Heart left ventricle (tissue), 16 donors: ENCODE measurements at regions not wholly inside any gene's neighbourhood (a gene's known extent, or its start where the extent isn't known, plus 50 kb on each side); places are given as distances from the start of the nearest gene placed in this dataset.

Experiments
- ATAC-seq, 4 donors: fragments of 200-7000 bp; cut with Tn5 transposase; one replicate each; pipeline ENCODE4 v1.9.1; 2020 to 2022; ENCODE audit warnings: moderate library complexity in 4 of 4, mild to moderate bottlenecking in 3 of 4, moderate number of reproducible peaks in 1 of 4
- DNase-seq, 5 donors: peaks; one replicate each; pipeline ENCODE4 v3.0.0-alpha.2; 2020
- H3K27ac ChIP-seq, 12 donors: fragments of 200-600 bp; sonication (generic) in 4 of 12; one replicate each; pipeline versions ENCODE4 v1.5.0 to v1.8.0; 2016 to 2022; ENCODE audit warnings: mild to moderate bottlenecking in 2 of 12
- H3K27me3 ChIP-seq, 9 donors: fragments of 200-600 bp; sonication (generic) in 2 of 9; one replicate each; pipeline versions ENCODE4 v1.5.1 to v1.8.0; 2016 to 2022; ENCODE audit warnings: mild to moderate bottlenecking in 3 of 9
- H3K36me3 ChIP-seq, 9 donors: fragments of 200-600 bp; sonication (generic) in 2 of 9; one replicate each; pipeline versions ENCODE4 v1.5.0 to v1.8.0; 2018 to 2022; ENCODE audit warnings: mild to moderate bottlenecking in 2 of 9
- H3K4me1 ChIP-seq, 12 donors: fragments of 200-600 bp; sonication (generic) in 4 of 12; one replicate each; pipeline versions ENCODE4 v1.5.0 to v1.8.0; 2016 to 2022; ENCODE audit warnings: mild to moderate bottlenecking in 3 of 12
- H3K4me3 ChIP-seq, 12 donors: fragments of 200-600 bp; sonication (generic) in 4 of 12; one replicate each; pipeline versions ENCODE4 v1.5.0 to v1.8.0; 2017 to 2022; ENCODE audit warnings: mild to moderate bottlenecking in 9 of 12, moderate library complexity in 4 of 12
- H3K9me3 ChIP-seq, 12 donors: fragments of 200-600 bp; sonication (generic) in 4 of 12; one replicate each; pipeline versions ENCODE4 v1.5.0 to v1.8.0; 2016 to 2022; ENCODE audit warnings: mild to moderate bottlenecking in 1 of 12
- POLR2A ChIP-seq, 2 donors: fragments of 450-650 bp; IDR thresholded peaks; one replicate each; pipeline ENCODE4 v1.6.1; 2017; ENCODE audit warnings: antibody characterized with exemption in 2 of 2, mild to moderate bottlenecking in 2 of 2, moderate library complexity in 2 of 2
- WGBS, 4 donors: extraction: QIAGEN DNeasy Blood & Tissue Kit in 2 of 4; methylation state at CpG; one replicate each; pipeline versions ENCODE4 v1.1.5 to v1.1.7; 2013 to 2018; 5-methylcytosine and 5-hydroxymethylcytosine counted together
- intact Hi-C, 10 donors: fragments of 100-400 bp; cut with DNase I; formaldehyde crosslinking; loops; one replicate each; pipeline versions ENCODE4 v1.11.1 to v1.14.2; 2022
- TF ChIP-seq, protein P1 (sequence below), 12 donors: fragments of 200-600 bp; sonication (generic) in 4 of 12; IDR thresholded peaks; one replicate each; pipeline versions ENCODE4 v1.5.0 to v1.8.0; 2018 to 2022; ENCODE audit warnings: antibody characterized with exemption in 12 of 12, mild to moderate bottlenecking in 5 of 12
- donor health status: ischemic (EF 13 %, LVEDD 7.1; RV severe dilation, severe dysfunction).
- donor health status: healthy with polysubstance abuse.
- donor health status: DM: no; HTN: yes; CAD: no.
- donor health status: DM: no; HTN: no; CAD: no.
- donor health status: ischemic (EF 25% LVEDD 6.9; RV normal size, moderate dysfunction).
- donor health status: ischemic (EF 25% LVEDD 5.7; RV mildly dilated, moderate dysfunction).
- donor health status: healthy.
- donor health status: DM: yes; HTN: yes; CAD: no.
- donor health status: ischemic (EF 35%, LVEDD 5.7; RV mildly dilated, moderate dysfunction).
- donor health status: nonischemic (EF 11% LVEDD 7.7; RV severe dilation, severe dysfunction).
- donor health status: DM: yes; HTN: yes; CAD: no.
- donor health status: PGD.
- donor health status: ischemic (EF 29% LVEDD 5.4; RV normal size, mild dysfunction).
- donor health status: nonischemic (EF 23%, LVEDD 6.1; RV moderate dilation, normal function).

DNA sequence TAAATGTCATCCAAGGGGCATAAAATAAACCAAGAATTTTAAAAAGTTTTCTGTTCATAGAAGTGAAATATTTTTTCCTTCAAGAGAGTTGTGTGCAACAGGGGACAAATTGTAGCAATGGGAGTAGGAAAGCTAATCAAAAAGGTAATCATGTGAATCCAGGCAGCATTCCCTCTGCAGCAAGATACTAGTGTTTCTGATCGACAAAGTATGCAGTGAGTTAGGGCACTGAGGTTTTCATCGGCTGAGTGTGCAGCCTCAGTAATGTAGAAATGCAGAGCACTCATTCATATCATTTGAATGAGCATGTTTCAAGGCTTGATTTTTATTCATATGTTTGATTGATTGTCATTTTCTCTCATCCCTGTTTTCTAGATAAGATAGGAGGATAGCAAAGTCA, 321.7 kb downstream of the PCDH7 start:
- H3K27ac ChIP-seq = no peak overlapping the region
- TF ChIP-seq POLR2A (IDR thresholded peaks at IDR 0.05) = no peak
- TF ChIP-seq, protein P1, sequence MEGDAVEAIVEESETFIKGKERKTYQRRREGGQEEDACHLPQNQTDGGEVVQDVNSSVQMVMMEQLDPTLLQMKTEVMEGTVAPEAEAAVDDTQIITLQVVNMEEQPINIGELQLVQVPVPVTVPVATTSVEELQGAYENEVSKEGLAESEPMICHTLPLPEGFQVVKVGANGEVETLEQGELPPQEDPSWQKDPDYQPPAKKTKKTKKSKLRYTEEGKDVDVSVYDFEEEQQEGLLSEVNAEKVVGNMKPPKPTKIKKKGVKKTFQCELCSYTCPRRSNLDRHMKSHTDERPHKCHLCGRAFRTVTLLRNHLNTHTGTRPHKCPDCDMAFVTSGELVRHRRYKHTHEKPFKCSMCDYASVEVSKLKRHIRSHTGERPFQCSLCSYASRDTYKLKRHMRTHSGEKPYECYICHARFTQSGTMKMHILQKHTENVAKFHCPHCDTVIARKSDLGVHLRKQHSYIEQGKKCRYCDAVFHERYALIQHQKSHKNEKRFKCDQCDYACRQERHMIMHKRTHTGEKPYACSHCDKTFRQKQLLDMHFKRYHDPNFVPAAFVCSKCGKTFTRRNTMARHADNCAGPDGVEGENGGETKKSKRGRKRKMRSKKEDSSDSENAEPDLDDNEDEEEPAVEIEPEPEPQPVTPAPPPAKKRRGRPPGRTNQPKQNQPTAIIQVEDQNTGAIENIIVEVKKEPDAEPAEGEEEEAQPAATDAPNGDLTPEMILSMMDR (IDR thresholded peaks at IDR 0.05) = no peak
- H3K4me3 ChIP-seq = no peak overlapping the region
- ATAC-seq (no peak), DNase-seq (no peak)
- H3K27me3 ChIP-seq = no peaks in the 10 kb centered on the region
- WGBS, 4 donors = 39 to 50% (median 47%) methylated on average over 2 of the region's 2 CpGs
- H3K36me3 ChIP-seq = no peaks in the 10 kb centered on the region
- H3K4me1 ChIP-seq = peaks cover 0 to 16% (median 0%) of the 10 kb centered on the region in 12 donors
- H3K9me3 ChIP-seq = no peaks in the 10 kb centered on the region
- intact Hi-C loops = loop anchor here in 2 of 10 donors (5.0 to 10.0 kb wide), 2 partner anchors 320 to 633 kb away; partner anchors contain the start of gene PCDH7 (in 1 of the 2)

DNA sequence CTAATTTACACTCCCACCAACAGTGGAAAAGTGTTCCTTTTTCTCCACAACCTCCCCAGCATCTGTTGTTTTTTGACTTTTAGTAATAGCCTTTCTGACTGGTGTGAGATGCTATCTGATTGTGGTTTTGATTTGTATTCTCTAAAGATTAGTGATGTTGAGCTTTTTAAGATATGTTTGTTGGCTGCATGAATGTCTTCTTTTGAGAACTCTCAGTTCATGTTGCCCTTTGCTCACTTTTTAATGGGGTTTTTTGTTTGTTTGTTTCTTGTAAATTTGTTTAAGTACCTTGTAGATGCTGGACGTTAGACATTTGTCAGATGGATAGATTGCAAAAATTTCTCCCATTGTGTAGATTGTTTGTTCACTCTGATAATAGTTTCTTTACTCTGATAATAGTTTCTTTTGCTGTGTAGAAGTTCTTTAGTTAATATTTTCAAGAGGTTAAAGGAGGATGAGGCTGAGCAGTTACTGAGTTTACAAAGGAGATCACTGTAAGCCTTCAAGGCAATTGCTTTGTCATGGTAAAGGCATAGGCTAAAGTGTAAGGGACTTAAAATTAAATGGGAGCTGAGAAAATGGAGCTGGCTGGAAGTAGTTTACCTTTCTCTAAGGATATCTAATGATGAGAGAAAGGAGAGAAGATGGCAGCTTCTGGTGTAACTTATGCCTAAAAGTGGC, 323.4 kb downstream of the PCDH7 start:
- H3K4me1 ChIP-seq = peaks cover 0 to 16% (median 0%) of the 10 kb centered on the region in 12 donors
- DNase-seq = no peak
- ATAC-seq = no peak
- H3K4me3 ChIP-seq = no peak overlapping the region
- intact Hi-C loops = loop anchor here in 2 of 10 donors (5.0 to 10.0 kb wide), 2 partner anchors 321 to 631 kb away; partner anchors contain the start of gene PCDH7 (in 1 of the 2)
- H3K36me3 ChIP-seq = no peaks in the 10 kb centered on the region
- no peak overlapping the region for H3K27ac ChIP-seq
- TF ChIP-seq POLR2A (IDR thresholded peaks at IDR 0.05) = no peak
- TF ChIP-seq, protein P1 (IDR thresholded peaks at IDR 0.05) = no peak
- H3K27me3 ChIP-seq = no peaks in the 10 kb centered on the region
- 47 to 63% (median 55%) methylated on average over 1 of the region's 1 CpG for WGBS, 4 donors
- no peaks in the 10 kb centered on the region for H3K9me3 ChIP-seq

DNA sequence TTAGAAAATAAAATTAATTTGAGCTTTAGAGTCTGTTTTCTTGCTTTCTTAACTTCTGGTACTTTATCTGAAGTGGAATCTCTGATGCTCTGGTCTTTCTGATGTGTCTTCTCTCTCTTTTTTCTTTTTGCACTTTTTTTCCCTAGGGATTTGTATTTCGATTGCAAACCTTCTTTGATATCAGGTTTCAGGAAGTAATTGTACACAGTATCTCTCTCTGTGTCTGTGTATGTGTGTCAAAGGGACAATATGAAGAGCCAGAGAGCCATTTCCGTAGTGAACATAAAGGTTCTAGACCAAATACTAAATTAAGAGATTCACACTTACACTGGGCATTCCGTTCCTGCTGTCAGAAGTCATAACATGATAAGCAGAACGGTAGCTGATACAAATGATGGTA, 325.0 kb downstream of the PCDH7 start:
- Histone ChIP-seq H3K36me3 (no peaks in the 10 kb centered on the region), H3K4me1 (peaks cover 0 to 16% (median 0%) of the 10 kb centered on the region in 12 donors), H3K9me3 (no peaks in the 10 kb centered on the region), H3K27me3 (no peaks in the 10 kb centered on the region), H3K4me3 (no peak overlapping the region), H3K27ac (no peak overlapping the region)
- WGBS, 4 donors = 24 to 27% (median 25%) methylated on average over 4 of the region's 4 CpGs
- ATAC-seq (peak in 1 of 4 donors; percentile 26), DNase-seq (no peak)
- intact Hi-C loops = loop anchor here in 2 of 10 donors (10.0 kb wide), 1 partner anchor 630 kb away; no protein-coding TSS in a partner anchor
- TF ChIP-seq, protein P1 (IDR thresholded peaks at IDR 0.05) = no peak
- TF ChIP-seq POLR2A (IDR thresholded peaks at IDR 0.05) = no peak

DNA sequence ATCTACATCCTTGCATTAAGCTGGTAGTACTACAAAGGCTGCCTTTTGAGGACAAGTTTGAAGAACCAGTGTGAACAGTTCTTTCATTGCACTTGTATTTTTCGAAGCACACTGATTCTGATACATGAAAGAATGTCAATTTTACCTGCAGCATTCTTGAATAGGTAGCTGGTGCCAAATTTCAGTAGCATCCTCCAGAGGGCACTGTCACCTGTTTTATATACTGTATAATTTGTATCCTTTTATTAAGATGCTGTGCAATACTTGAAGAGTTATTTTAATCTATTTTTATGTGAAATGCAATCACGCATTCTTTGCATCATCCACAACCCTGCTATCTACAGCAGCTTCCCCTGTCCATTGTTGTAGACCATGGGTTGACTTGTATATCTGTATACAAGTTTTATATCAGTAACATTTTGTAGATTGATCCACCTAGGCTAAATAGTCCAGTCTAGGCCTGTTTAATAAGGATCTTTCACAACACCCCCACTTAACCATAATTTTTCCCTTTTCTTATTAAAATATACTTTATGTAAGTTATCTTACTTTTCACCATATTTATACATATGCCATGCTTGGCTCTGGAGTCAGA, 325.7 kb downstream of the PCDH7 start:
- Histone ChIP-seq H3K4me3 (no peak overlapping the region), H3K9me3 (no peaks in the 10 kb centered on the region), H3K27ac (no peak overlapping the region), H3K4me1 (peaks cover 0 to 16% (median 0%) of the 10 kb centered on the region in 12 donors), H3K36me3 (no peaks in the 10 kb centered on the region), H3K27me3 (no peaks in the 10 kb centered on the region)
- ATAC-seq (peak in 3 of 4 donors; percentile 45 to 50 (median 49)), DNase-seq (no peak)
- intact Hi-C loops = loop anchor here in 2 of 10 donors (10.0 kb wide), 1 partner anchor 629 kb away; no protein-coding TSS in a partner anchor
- TF ChIP-seq, protein P1 (IDR thresholded peaks at IDR 0.05) = peak in 9 of 12 donors; percentile 33 to 52 (median 43)
- no peak for TF ChIP-seq POLR2A (IDR thresholded peaks at IDR 0.05)
- 29 to 57% (median 37%) methylated on average over 2 of the region's 2 CpGs for WGBS, 4 donors
